ENCODE measurements at regions not wholly inside any gene's neighbourhood (a gene's known extent, or its start where the extent isn't known, plus 50 kb on each side); places are given as distances from the start of the nearest gene placed in this dataset.

DNA sequence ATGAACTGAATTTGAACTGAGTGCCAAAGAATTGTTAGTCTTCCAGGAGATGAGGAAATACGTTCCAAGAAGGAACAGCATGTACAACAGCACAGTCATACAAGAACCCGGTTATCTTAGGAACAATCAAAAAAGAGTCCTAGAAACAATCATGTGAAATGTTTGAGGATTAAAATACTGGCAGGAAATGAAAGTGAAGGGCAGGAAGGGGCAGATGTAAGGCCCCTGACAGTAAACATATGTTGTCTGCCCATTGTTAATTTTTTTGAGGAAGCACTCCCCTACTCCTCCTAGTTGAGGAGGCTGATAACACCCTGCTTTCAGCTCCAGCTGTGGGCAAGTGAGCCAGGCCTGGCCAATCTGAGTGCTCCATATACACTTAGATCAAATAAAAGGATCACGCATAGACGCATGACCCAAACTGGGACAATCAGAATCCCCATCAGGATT is 220.9 kb downstream of the HACE1 start:
- H3K9ac ChIP-seq (ENCODE audit: low read length in 3 of 3), result no peak overlapping the region
- H3K9me3 ChIP-seq (ENCODE audit: control insufficient read depth in 2 of 3, insufficient read depth in 1 of 3, low read length in 3 of 3), result peaks cover 0 to 3% (median 0%) of the 10 kb centered on the region in 3 donors
- H3K27ac ChIP-seq (ENCODE audit: low read depth in 2 of 2, low read length in 2 of 2), result no peak overlapping the region
- TF ChIP-seq, protein P1, sequence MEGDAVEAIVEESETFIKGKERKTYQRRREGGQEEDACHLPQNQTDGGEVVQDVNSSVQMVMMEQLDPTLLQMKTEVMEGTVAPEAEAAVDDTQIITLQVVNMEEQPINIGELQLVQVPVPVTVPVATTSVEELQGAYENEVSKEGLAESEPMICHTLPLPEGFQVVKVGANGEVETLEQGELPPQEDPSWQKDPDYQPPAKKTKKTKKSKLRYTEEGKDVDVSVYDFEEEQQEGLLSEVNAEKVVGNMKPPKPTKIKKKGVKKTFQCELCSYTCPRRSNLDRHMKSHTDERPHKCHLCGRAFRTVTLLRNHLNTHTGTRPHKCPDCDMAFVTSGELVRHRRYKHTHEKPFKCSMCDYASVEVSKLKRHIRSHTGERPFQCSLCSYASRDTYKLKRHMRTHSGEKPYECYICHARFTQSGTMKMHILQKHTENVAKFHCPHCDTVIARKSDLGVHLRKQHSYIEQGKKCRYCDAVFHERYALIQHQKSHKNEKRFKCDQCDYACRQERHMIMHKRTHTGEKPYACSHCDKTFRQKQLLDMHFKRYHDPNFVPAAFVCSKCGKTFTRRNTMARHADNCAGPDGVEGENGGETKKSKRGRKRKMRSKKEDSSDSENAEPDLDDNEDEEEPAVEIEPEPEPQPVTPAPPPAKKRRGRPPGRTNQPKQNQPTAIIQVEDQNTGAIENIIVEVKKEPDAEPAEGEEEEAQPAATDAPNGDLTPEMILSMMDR (IDR thresholded peaks at IDR 0.05; ENCODE audit: borderline replicate concordance, extremely low read depth, insufficient read depth), result no peak
- FAIRE-seq (no peak), DNase-seq (peak in 3 of 5 donors; percentile 4 to 47 (median 28))
- no peaks in the 10 kb centered on the region for H3K36me3 ChIP-seq (ENCODE audit: control insufficient read depth in 2 of 3, insufficient read depth in 3 of 3, low read length in 3 of 3)
- H3K4me3 ChIP-seq (ENCODE audit: low read length in 3 of 3), result no peak overlapping the region
- H3K27me3 ChIP-seq (ENCODE audit: control insufficient read depth, insufficient read depth, low read length), result no peaks in the 10 kb centered on the region
- H3K4me1 ChIP-seq (ENCODE audit: control insufficient read depth in 2 of 3, insufficient read depth in 2 of 3, low read depth in 1 of 3, low read length in 3 of 3), result no peaks in the 10 kb centered on the region
- intact Hi-C loops (cut with DNase I), result no loop called here

DNA sequence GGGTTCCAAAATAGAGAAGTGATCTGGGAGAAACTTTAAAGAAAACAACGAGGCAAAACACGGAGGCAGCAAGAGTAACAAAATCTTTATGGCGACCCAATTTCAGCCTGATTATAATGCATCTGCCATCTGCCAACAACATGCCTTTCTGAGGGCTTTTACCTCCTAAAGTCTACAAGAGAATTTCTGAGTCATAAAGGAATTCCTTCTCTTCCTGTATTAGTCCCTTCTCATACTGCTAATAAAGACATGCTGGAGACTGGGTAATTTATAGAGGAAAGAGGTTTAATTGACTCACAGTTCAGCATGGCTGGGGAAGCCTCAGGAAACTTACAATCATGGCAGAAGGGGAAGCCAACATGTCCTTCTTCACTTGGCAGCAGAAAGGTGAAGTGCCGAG is 226.6 kb downstream of the HACE1 start:
- no peak for FAIRE-seq
- no peaks in the 10 kb centered on the region for H3K36me3 ChIP-seq (ENCODE audit: control insufficient read depth in 2 of 3, insufficient read depth in 3 of 3, low read length in 3 of 3)
- intact Hi-C loops (cut with DNase I), result no loop called here
- H3K27me3 ChIP-seq (ENCODE audit: control insufficient read depth, insufficient read depth, low read length), result no peaks in the 10 kb centered on the region
- H3K27ac ChIP-seq (ENCODE audit: low read depth in 2 of 2, low read length in 2 of 2), result no peak overlapping the region
- TF ChIP-seq, protein P1 (IDR thresholded peaks at IDR 0.05; ENCODE audit: borderline replicate concordance, extremely low read depth, insufficient read depth), result no peak
- H3K4me1 ChIP-seq (ENCODE audit: control insufficient read depth in 2 of 3, insufficient read depth in 2 of 3, low read depth in 1 of 3, low read length in 3 of 3), result no peaks in the 10 kb centered on the region
- no peak overlapping the region for H3K4me3 ChIP-seq (ENCODE audit: low read length in 3 of 3)
- H3K9ac ChIP-seq (ENCODE audit: low read length in 3 of 3), result no peak overlapping the region
- H3K9me3 ChIP-seq (ENCODE audit: control insufficient read depth in 2 of 3, insufficient read depth in 1 of 3, low read length in 3 of 3), result peaks cover 0 to 3% (median 0%) of the 10 kb centered on the region in 3 donors
- no peak for DNase-seq

DNA sequence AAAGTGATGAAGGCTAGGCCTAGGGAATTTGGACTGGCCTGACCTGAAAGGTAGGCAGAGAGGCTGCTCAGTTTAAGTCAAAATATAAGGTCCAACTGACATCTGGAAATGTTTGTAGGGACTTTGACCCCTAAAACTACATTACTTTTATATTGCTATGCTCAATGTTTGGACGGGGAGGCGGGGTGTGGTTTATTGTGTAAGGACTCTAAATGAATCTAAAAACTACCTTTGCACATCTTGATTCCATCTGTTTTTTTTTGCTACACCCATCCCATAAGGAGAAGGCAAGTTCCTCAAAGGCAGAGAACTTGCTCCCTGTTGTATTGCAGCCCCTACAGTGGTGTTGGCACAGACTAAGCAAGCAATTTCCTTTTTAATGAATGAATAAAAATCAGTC is 227.1 kb downstream of the HACE1 start:
- H3K36me3 ChIP-seq (ENCODE audit: control insufficient read depth in 2 of 3, insufficient read depth in 3 of 3, low read length in 3 of 3), result no peaks in the 10 kb centered on the region
- H3K4me1 ChIP-seq (ENCODE audit: control insufficient read depth in 2 of 3, insufficient read depth in 2 of 3, low read depth in 1 of 3, low read length in 3 of 3), result no peaks in the 10 kb centered on the region
- peaks cover 0 to 3% (median 0%) of the 10 kb centered on the region in 3 donors for H3K9me3 ChIP-seq (ENCODE audit: control insufficient read depth in 2 of 3, insufficient read depth in 1 of 3, low read length in 3 of 3)
- H3K27me3 ChIP-seq (ENCODE audit: control insufficient read depth, insufficient read depth, low read length), result no peaks in the 10 kb centered on the region
- H3K4me3 ChIP-seq (ENCODE audit: low read length in 3 of 3), result no peak overlapping the region
- no peak for FAIRE-seq
- H3K27ac ChIP-seq (ENCODE audit: low read depth in 2 of 2, low read length in 2 of 2), result no peak overlapping the region
- H3K9ac ChIP-seq (ENCODE audit: low read length in 3 of 3), result no peak overlapping the region
- DNase-seq, result no peak
- intact Hi-C loops (cut with DNase I), result no loop called here
- TF ChIP-seq, protein P1 (IDR thresholded peaks at IDR 0.05; ENCODE audit: borderline replicate concordance, extremely low read depth, insufficient read depth), result no peak

DNA sequence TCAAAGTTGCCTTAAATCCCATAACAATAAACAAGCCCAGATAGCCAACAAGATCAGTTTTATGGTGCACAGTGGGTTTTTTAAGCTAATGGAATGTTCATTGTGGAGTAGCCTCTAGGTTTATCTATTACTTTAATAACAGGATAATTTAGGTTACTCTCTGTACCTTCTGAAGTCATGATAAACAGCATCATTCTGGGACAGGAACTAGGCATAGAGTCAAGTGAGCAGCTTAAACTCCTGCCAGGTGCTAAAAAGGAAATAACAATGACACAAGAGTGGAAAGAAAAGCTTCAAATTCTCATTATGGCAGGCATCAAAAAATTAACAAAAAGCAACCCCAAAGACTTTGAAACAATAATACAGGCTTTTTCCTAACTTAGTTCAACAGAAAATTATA is 228.8 kb downstream of the HACE1 start:
- Histone ChIP-seq H3K9me3 (ENCODE audit: control insufficient read depth in 2 of 3, insufficient read depth in 1 of 3, low read length in 3 of 3) (peaks cover 0 to 3% (median 0%) of the 10 kb centered on the region in 3 donors), H3K9ac (ENCODE audit: low read length in 3 of 3) (no peak overlapping the region), H3K27ac (ENCODE audit: low read depth in 2 of 2, low read length in 2 of 2) (no peak overlapping the region), H3K27me3 (ENCODE audit: control insufficient read depth, insufficient read depth, low read length) (no peaks in the 10 kb centered on the region), H3K36me3 (ENCODE audit: control insufficient read depth in 2 of 3, insufficient read depth in 3 of 3, low read length in 3 of 3) (no peaks in the 10 kb centered on the region), H3K4me3 (ENCODE audit: low read length in 3 of 3) (no peak overlapping the region), H3K4me1 (ENCODE audit: control insufficient read depth in 2 of 3, insufficient read depth in 2 of 3, low read depth in 1 of 3, low read length in 3 of 3) (no peaks in the 10 kb centered on the region)
- intact Hi-C loops (cut with DNase I), result no loop called here
- FAIRE-seq (no peak), DNase-seq (no peak)
- TF ChIP-seq, protein P1 (IDR thresholded peaks at IDR 0.05; ENCODE audit: borderline replicate concordance, extremely low read depth, insufficient read depth), result no peak
